Endothelial cell of umbilical vein (primary cell): ENCODE measurements at regions not wholly inside any gene's neighbourhood (a gene's known extent, or its start where the extent isn't known, plus 50 kb on each side); places are given as distances from the start of the nearest gene placed in this dataset.

Experiments used
- BruUV-seq: library from RNA; stranded (reverse); fragments of 400-500 nt; replicated peaks from 2 replicates; lab custom pipeline; 2021; lab: Mats Ljungman, UMichigan
- CTCF ChIA-PET: fragments of 300-600, 350-600 bp; sonication (Branson Sonifier 250); formaldehyde crosslinking; loops from one replicate; lab custom pipeline; 2021; ENCODE audit warnings: antibody characterized with exemption, inconsistent platforms; lab: Charles Lee
- POLR2A ChIA-PET: fragments of 300-600, 350-600 bp; sonication (Branson Sonifier 250); formaldehyde crosslinking; loops from one replicate; lab custom pipeline; 2021; ENCODE audit warnings: antibody characterized with exemption, inconsistent platforms; lab: Charles Lee
- DNase-seq: peaks from one replicate; pipeline ENCODE4 v3.0.0-alpha.2; 2011; ENCODE audit warnings: low read depth, low spot score
- FAIRE-seq: peaks from 2 replicates; lab custom pipeline; 2011; peaks lifted over from hg19 to GRCh38; lab: Jason Lieb, UNC
- H2AFZ ChIP-seq: 2 replicates; pipeline ENCODE4 v1.6.0; 2012; ENCODE audit warnings: low read depth, low read length, control low read depth, inconsistent platforms
- H3K27ac ChIP-seq: 2 replicates; pipeline ENCODE4 v1.5.1; 2011; ENCODE audit warnings: low read depth, mild to moderate bottlenecking, control low read depth, low read length, moderate library complexity; ENCODE audit not compliant: insufficient read depth
- H3K27me3 ChIP-seq, 2 experiments: 2 replicates each; pipeline versions ENCODE4 v1.6.0 to v1.6.1; 2011; ENCODE audit warnings: low read length in 2 of 2, mixed read lengths in 1 of 2; ENCODE audit not compliant: control insufficient read depth in 2 of 2, insufficient read depth in 2 of 2
- H3K36me3 ChIP-seq, 2 experiments: 2 replicates in 1 of 2; 3 replicates in 1 of 2; pipeline ENCODE4 v1.5.1; 2011; ENCODE audit warnings: low read length in 2 of 2, mild to moderate bottlenecking in 1 of 2, moderate library complexity in 1 of 2; ENCODE audit not compliant: control insufficient read depth in 2 of 2, insufficient read depth in 2 of 2; ENCODE audit errors: extremely low read depth in 1 of 2
- H3K4me1 ChIP-seq: 3 replicates; pipeline ENCODE4 v1.5.1; 2011; ENCODE audit warnings: mild to moderate bottlenecking, low read length; ENCODE audit not compliant: control insufficient read depth, insufficient read depth; ENCODE audit errors: extremely low read depth
- H3K4me2 ChIP-seq: 2 replicates; pipeline ENCODE4 v1.6.1; 2011; ENCODE audit warnings: low read length, control low read depth, mixed read lengths; ENCODE audit not compliant: insufficient read depth
- H3K4me3 ChIP-seq, 3 experiments: fragments of 200-600 bp in 1 of 3; sonication (generic), shearing (Covaris generic) in 1 of 3; replicated peaks in 1 of 3; 2 replicates each; pipeline ENCODE4 v1.5.1; 2011 to 2016; ENCODE audit warnings: control low read depth in 3 of 3, low read length in 3 of 3, mild to moderate bottlenecking in 2 of 3, inconsistent platforms in 1 of 3, low read depth in 1 of 3, moderate library complexity in 1 of 3; ENCODE audit not compliant: insufficient read depth in 1 of 3
- H3K79me2 ChIP-seq: 2 replicates; pipeline ENCODE4 v1.6.0; 2012; ENCODE audit warnings: low read length, inconsistent platforms; ENCODE audit not compliant: control insufficient read depth, insufficient read depth
- H3K9ac ChIP-seq: replicated peaks from 2 replicates; pipeline ENCODE3; 2011; ENCODE audit warnings: low read length, control low read depth; ENCODE audit not compliant: insufficient read depth; ENCODE audit errors: extremely low read depth
- H3K9me1 ChIP-seq: replicated peaks from 3 replicates; pipeline ENCODE4 v1.6.0; 2011; ENCODE audit warnings: mild to moderate bottlenecking, low read length; ENCODE audit not compliant: control insufficient read depth, insufficient read depth; ENCODE audit errors: extremely low read depth
- H3K9me3 ChIP-seq: replicated peaks from 2 replicates; pipeline ENCODE4 v1.5.1; 2012; ENCODE audit warnings: low read length, inconsistent platforms; ENCODE audit not compliant: control insufficient read depth, insufficient read depth
- H4K20me1 ChIP-seq: replicated peaks from 2 replicates; pipeline ENCODE3; 2011; ENCODE audit warnings: mild to moderate bottlenecking, low read length; ENCODE audit not compliant: control insufficient read depth, insufficient read depth; ENCODE audit errors: extremely low read depth
- CTCF ChIP-seq, 2 donors: IDR thresholded peaks; 1 replicate in 1 of 2; 2 replicates in 1 of 2; pipeline ENCODE4 v1.5.1; 2011; ENCODE audit warnings: low read length in 2 of 2, mild to moderate bottlenecking in 2 of 2, moderate library complexity in 2 of 2, control low read depth in 1 of 2, inconsistent platforms in 1 of 2, low read depth in 1 of 2; ENCODE audit not compliant: insufficient read depth in 1 of 2; ENCODE audit errors: extremely low read depth in 1 of 2
- EZH2 ChIP-seq: IDR thresholded peaks from 2 replicates; pipeline ENCODE4 v1.6.1; 2012; ENCODE audit warnings: borderline replicate concordance, low read depth, mild to moderate bottlenecking, moderate library complexity, low read length, inconsistent platforms; ENCODE audit not compliant: severe bottlenecking
- FOS ChIP-seq: IDR thresholded peaks from 2 replicates; pipeline ENCODE4 v1.6.1; 2011; ENCODE audit warnings: mild to moderate bottlenecking, low read length, moderate library complexity, borderline replicate concordance; ENCODE audit not compliant: insufficient read depth
- GATA2 ChIP-seq: IDR thresholded peaks from 2 replicates; pipeline ENCODE4 v1.7.0; 2011; ENCODE audit warnings: low read depth, mild to moderate bottlenecking, moderate library complexity, mixed read lengths, low read length; ENCODE audit not compliant: insufficient read length, insufficient read depth
- MAX ChIP-seq: IDR thresholded peaks from 2 replicates; pipeline ENCODE4 v1.6.1; 2011; ENCODE audit not compliant: insufficient read depth, insufficient read length
- MYC ChIP-seq: IDR thresholded peaks from one replicate; pipeline ENCODE4 v1.6.1; 2011; ENCODE audit warnings: mild to moderate bottlenecking, low read depth, low read length
- POLR2A ChIP-seq: IDR thresholded peaks from 2 replicates; pipeline ENCODE4 v1.6.1; 2012; ENCODE audit warnings: low read depth, mild to moderate bottlenecking, control low read depth, low read length
- POLR2AphosphoS5 ChIP-seq: IDR thresholded peaks from 2 replicates; pipeline ENCODE4 v1.6.1; 2012; ENCODE audit warnings: low read depth, mild to moderate bottlenecking, control low read depth, low read length, moderate library complexity; ENCODE audit not compliant: insufficient read depth
- dilution Hi-C: fragments of 300-500 bp; cut with MboI; formaldehyde crosslinking; loops from one replicate; pipeline ENCODE4 v1.15.0; 2019; ENCODE audit warnings: low sequenced_read_pairs; ENCODE audit not compliant: extremely low pct_ligation_motif_present
- intact Hi-C: fragments of 100-400 bp; cut with micrococcal nuclease; formaldehyde crosslinking; loops from one replicate; pipeline ENCODE4 v1.10.0; 2022

- dilution Hi-C loops (no loop called here), intact Hi-C loops (no loop called here)
- Histone ChIP-seq H3K4me2 (no peak overlapping the region), H3K9ac (no peak overlapping the region), H3K79me2 (no peaks in the 10 kb centered on the region), H4K20me1 (no peaks in the 10 kb centered on the region), H3K27ac (no peak overlapping the region), H3K4me3 (no peak overlapping the region), H3K9me1 (no peaks in the 10 kb centered on the region), H2AFZ (no peak overlapping the region), H3K4me1 (no peaks in the 10 kb centered on the region), H3K36me3 (no peaks in the 10 kb centered on the region), H3K9me3 (no peaks in the 10 kb centered on the region), H3K27me3 (no peaks in the 10 kb centered on the region)
- CTCF ChIA-PET: no interaction called here
- no TSS peak for BruUV-seq
- no peak for TF ChIP-seq GATA2
- TF ChIP-seq MAX: no peak
- no peak for TF ChIP-seq CTCF (IDR thresholded peaks at IDR 0.05; ENCODE audit: extremely low read depth in 1 of 2, insufficient read depth in 1 of 2, low read depth in 1 of 2, low read length in 2 of 2)
- no peak for TF ChIP-seq POLR2A
- TF ChIP-seq POLR2AphosphoS5: no peak
- TF ChIP-seq FOS: no peak
- TF ChIP-seq MYC: no peak
- no peak for TF ChIP-seq EZH2
- no peak for FAIRE-seq
- no peak for DNase-seq
- POLR2A ChIA-PET: no interaction called here
Measured at GRCh38 chr3:80297720-80298119, 529.9 kb upstream of the ROBO1 start.
